Osteocyte (in vitro differentiated cells): ENCODE measurements at regions not wholly inside any gene's neighbourhood (a gene's known extent, or its start where the extent isn't known, plus 50 kb on each side); places are given as distances from the start of the nearest gene placed in this dataset.

Experiments
- DNase-seq: peaks from one replicate; pipeline ENCODE4 v3.0.0; 2021; ENCODE audit warnings: mixed read lengths; ENCODE audit not compliant: unreplicated experiment; ENCODE audit errors: extremely low spot score
- H3K27ac Mint-ChIP-seq: one replicate; pipeline ENCODE4 v1.8.0; 2021; ENCODE audit warnings: mild to moderate bottlenecking, mixed read lengths; ENCODE audit not compliant: unreplicated experiment
- H3K27me3 Mint-ChIP-seq: one replicate; pipeline ENCODE4 v1.8.0; 2021; ENCODE audit warnings: mixed read lengths; ENCODE audit not compliant: unreplicated experiment
- H3K36me3 Mint-ChIP-seq: one replicate; pipeline ENCODE4 v1.8.0; 2021; ENCODE audit warnings: mixed read lengths; ENCODE audit not compliant: unreplicated experiment
- H3K4me1 Mint-ChIP-seq: one replicate; pipeline ENCODE4 v1.8.0; 2021; ENCODE audit warnings: mixed read lengths; ENCODE audit not compliant: unreplicated experiment
- H3K4me3 Mint-ChIP-seq: one replicate; pipeline ENCODE4 v1.8.0; 2021; ENCODE audit warnings: mild to moderate bottlenecking, moderate library complexity, mixed read lengths; ENCODE audit not compliant: unreplicated experiment
- H3K9me3 Mint-ChIP-seq: one replicate; pipeline ENCODE4 v1.8.0; 2021; ENCODE audit warnings: mixed read lengths; ENCODE audit not compliant: unreplicated experiment
- CTCF ChIP-seq: fragments of 200-600 bp; sonication (generic); IDR thresholded peaks from 2 replicates; pipeline ENCODE4 v1.5.0; 2021; ENCODE audit warnings: antibody characterized with exemption, mild to moderate bottlenecking, moderate library complexity

- H3K4me1 Mint-ChIP-seq = no peaks in the 10 kb centered on the region
- TF ChIP-seq CTCF = no peak
- DNase-seq = no peak
- no peaks in the 10 kb centered on the region for H3K27me3 Mint-ChIP-seq
- H3K9me3 Mint-ChIP-seq = no peaks in the 10 kb centered on the region
- H3K4me3 Mint-ChIP-seq = no peak overlapping the region
- no peaks in the 10 kb centered on the region for H3K36me3 Mint-ChIP-seq
- no peak overlapping the region for H3K27ac Mint-ChIP-seq
Observed at GRCh38 chr9:28317745-28318144, 744.5 kb upstream of the C9orf72 start.

GRCh38 chr9:28318515-28318914 lies 745.2 kb upstream of the C9orf72 start:
- Mint-ChIP-seq H3K27me3 (no peaks in the 10 kb centered on the region), H3K27ac (no peak overlapping the region), H3K4me3 (no peak overlapping the region), H3K4me1 (no peaks in the 10 kb centered on the region), H3K36me3 (no peaks in the 10 kb centered on the region), H3K9me3 (no peaks in the 10 kb centered on the region)
- no peak for DNase-seq
- TF ChIP-seq CTCF = no peak

GRCh38 chr9:28319981-28320380 lies 746.7 kb upstream of the C9orf72 start:
- no peaks in the 10 kb centered on the region for H3K9me3 Mint-ChIP-seq
- no peak overlapping the region for H3K27ac Mint-ChIP-seq
- no peaks in the 10 kb centered on the region for H3K36me3 Mint-ChIP-seq

GRCh38 chr9:28320616-28321015 lies 747.3 kb upstream of the C9orf72 start:
- Mint-ChIP-seq H3K4me1 (no peaks in the 10 kb centered on the region), H3K36me3 (no peaks in the 10 kb centered on the region), H3K27ac (no peak overlapping the region), H3K9me3 (no peaks in the 10 kb centered on the region), H3K4me3 (no peak overlapping the region), H3K27me3 (no peaks in the 10 kb centered on the region)
- TF ChIP-seq CTCF = no peak
- no peak for DNase-seq

More at GRCh38 chr9:28319981-28320380, 746.7 kb upstream of the C9orf72 start:
- no peak for DNase-seq
- Mint-ChIP-seq H3K4me3 (no peak overlapping the region), H3K4me1 (no peaks in the 10 kb centered on the region), H3K27me3 (no peaks in the 10 kb centered on the region)
- TF ChIP-seq CTCF = no peak

- Mint-ChIP-seq H3K4me1 (no peaks in the 10 kb centered on the region), H3K27ac (no peak overlapping the region), H3K27me3 (no peaks in the 10 kb centered on the region), H3K9me3 (peaks cover 22% of the 10 kb centered on the region), H3K4me3 (no peak overlapping the region), H3K36me3 (no peaks in the 10 kb centered on the region)
- DNase-seq = no peak
- no peak for TF ChIP-seq CTCF
Observed at GRCh38 chr9:28329323-28329722, 756.0 kb upstream of the C9orf72 start.
